NCI-H2196 treated with DMSO at 0.1 percent for 48 hours (cell line): ENCODE measurements at regions not wholly inside any gene's neighbourhood (a gene's known extent, or its start where the extent isn't known, plus 50 kb on each side); places are given as distances from the start of the nearest gene placed in this dataset.

Experiments
- DNase-seq: peaks from one replicate; lab custom pipeline; 2025; ENCODE audit not compliant: unreplicated experiment; lab: John Stamatoyannopoulos, UW

GRCh38 chrY:19365321-19365720 lies 379.2 kb downstream of the KDM5D start:
- DNase-seq = no peak

- DNase-seq = no peak
Observed at GRCh38 chrY:19357249-19357648, 387.3 kb downstream of the KDM5D start.

- DNase-seq = no peak
Observed at GRCh38 chrY:19356735-19357134, 387.8 kb downstream of the KDM5D start.

DNA sequence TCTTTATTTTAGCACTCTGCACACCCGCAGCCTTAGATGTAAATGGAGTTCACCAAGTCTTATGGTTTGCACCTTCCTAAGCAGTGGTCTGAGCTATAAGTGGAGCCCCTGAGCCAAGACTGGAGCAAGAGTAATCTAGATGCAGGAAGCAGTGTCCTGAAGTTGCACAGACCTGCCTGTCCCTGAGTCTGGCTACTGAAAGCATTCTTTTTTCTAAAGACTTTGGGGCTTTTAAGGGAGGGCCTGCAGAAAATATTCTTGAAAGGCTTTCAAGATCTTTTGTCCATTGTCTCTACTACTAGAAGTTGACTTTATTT lies 389.7 kb downstream of the KDM5D start:
- DNase-seq = no peak

DNA sequence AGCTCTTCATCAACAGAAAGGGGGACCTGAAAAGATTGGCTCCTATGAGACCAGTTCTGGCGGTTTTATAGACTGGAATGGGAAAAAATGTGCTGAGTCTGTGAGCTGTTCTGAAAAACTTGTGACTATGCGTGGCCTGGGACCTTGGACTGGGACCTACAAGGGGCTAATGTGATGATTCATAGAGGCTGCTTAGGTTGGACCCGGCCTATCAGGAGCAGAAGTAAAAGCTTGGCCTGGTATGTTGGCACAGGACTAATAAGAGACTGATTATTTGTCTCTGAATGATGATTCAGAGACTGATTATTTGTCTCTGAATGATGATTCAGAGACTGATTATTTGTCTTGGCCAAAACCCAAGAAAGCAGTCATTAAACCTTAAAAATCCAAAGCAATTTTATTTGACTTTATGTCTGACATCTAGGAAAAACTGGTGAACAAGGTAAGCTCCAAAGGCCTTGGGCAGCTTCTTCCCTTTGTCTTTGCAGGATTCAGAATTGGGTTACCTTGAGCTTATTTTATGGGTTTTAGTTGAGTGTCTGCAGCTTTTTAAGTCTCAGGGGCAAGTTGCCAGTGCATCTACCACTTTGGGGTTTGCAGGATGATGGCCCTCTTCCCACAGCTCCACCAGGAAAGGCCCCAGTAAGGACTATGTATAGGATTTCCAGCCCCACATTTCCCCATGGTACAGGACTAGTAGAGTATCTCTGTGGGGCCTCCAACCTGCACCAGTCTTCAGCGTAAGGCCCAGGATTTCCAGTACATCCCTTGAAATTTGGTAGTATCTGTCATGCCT lies 390.3 kb downstream of the KDM5D start:
- no peak for DNase-seq

GRCh38 chrY:19351616-19352015 lies 392.9 kb downstream of the KDM5D start:
- no peak for DNase-seq

- no peak for DNase-seq
Observed at GRCh38 chrY:19321701-19322100, 422.8 kb downstream of the KDM5D start.

DNA sequence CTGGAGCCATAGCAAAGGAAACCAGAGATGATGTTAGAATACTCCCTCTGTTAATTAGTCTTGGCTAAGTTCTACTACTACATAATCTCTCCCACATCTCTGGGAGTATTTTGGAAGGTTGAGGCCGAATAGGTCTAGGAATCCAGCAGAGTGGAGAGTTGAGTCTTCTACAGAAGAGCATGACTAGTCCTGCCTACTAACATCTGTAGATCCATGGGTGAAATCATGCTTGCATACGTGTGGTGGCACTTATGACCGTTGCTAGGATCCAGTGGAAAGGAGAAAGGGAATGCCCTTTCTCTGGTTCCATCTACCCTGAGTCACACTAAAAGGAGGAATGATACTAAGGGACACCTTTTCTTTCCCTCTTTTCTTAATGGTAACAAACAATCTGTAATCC lies 425.4 kb downstream of the KDM5D start:
- DNase-seq = no peak

DNA sequence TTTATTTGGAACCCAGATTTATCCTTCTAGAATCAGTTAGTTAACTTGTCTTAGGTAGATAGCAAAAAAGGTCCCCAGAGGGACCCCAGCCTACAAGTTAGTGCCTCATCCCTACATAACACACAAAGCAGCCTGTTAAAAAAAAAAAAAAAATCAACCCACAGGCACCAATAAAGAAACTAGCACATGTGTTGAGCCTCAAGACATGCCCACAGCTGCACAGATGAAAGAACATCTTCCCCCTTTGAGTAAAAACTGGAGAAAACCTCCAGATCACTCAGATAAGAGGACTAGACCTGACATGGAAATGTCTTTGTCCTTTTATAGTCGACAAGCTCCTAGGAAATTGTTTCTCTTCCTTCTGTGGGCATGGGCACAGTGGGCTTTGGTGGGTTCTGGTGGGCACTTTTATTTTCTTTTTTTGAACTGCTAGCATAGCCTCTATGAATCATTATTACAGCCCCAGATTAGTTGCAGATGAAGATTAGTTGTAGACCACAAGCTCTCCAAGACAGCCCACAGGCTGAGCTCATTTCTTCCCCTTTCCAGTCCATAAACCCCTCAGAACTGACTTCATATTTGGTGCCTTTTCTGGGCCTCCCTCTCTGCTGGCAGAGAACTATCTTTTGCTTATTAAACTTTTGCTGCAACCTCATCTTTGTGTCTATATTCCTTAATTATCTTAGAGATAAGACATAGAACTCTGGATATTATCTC lies 427.1 kb downstream of the KDM5D start:
- DNase-seq = no peak

GRCh38 chrY:19307627-19308026 lies 436.9 kb downstream of the KDM5D start:
- no peak for DNase-seq

DNA sequence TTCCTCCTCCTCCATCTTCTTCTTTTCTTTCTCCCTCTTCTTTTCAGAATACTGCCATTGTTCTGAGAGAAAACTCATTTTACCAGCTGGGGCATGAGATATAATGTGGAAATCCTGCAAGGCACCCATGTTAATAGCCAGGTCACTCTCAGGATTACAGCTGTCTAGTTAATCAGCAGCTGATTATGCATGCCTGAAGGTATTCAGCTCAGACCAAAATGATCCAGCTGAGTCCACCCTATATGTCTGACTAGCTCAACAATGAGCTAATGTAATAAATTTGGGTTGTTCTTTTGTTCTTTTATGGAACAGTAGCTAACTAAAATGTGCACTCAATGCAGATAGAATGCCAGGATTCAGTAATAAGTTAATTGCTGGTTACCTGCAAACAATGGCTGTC lies 441.4 kb downstream of the KDM5D start:
- DNase-seq = no peak

GRCh38 chrY:19290925-19291324 lies 453.6 kb downstream of the KDM5D start:
- DNase-seq = no peak

GRCh38 chrY:19274076-19274475 lies 470.4 kb downstream of the KDM5D start:
- no peak for DNase-seq

DNA sequence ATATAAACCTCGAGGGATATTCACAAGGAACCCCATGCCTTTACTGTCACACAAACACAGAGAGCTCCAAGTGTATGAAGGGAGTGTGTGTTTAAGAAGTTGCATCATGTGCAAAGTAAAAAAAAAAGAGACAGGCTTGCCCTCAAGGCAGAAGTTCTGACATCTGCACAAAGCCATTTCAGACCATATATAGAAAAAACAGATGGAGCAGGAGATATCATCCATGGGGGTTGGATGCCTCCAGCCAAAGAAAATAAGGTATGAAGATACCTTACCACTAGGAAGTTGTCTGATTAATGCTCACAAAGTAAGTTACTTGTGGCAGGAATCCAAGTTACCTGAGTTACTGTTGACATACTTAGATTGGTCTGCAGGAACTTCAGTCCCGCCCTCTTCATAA lies 476.2 kb downstream of the KDM5D start:
- no peak for DNase-seq

DNA sequence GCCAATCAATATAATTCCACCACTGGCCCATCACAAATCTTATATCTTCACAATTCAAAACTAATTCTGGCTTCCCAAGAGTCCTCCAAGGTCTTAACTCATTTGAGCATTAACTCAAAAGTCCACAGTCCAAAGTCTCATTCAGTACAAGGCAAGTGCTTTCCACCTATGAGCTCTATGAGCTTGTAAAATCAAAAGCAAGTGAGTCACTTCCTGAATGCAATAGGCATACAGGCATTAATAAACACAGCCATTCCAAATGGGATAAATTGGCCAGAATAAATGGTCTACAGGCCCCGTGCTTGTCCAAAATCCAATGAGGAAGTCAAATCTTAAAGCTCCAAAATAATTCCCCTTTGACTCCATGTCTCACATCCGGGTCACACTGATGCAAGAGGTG lies 479.1 kb downstream of the KDM5D start:
- DNase-seq = no peak

DNA sequence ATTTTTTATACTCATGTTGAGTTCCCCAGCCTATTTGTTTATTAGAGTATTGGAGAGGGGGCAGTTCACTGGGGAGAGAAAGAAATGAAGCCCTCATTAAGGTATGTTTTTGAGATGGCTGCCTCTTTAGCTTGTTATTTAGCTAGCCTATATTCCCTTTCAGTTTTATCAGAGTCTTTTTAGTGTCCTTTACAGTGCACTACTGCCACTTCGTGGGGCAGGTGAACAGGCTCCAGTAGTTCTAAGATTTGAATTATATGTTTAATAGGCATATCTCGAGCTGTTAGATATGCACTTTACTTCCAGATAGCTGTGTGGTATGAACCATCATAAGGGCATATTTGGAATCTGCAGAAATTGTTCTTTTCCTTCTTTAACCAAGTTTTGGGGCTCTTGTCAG lies 482.2 kb downstream of the KDM5D start:
- no peak for DNase-seq

DNA sequence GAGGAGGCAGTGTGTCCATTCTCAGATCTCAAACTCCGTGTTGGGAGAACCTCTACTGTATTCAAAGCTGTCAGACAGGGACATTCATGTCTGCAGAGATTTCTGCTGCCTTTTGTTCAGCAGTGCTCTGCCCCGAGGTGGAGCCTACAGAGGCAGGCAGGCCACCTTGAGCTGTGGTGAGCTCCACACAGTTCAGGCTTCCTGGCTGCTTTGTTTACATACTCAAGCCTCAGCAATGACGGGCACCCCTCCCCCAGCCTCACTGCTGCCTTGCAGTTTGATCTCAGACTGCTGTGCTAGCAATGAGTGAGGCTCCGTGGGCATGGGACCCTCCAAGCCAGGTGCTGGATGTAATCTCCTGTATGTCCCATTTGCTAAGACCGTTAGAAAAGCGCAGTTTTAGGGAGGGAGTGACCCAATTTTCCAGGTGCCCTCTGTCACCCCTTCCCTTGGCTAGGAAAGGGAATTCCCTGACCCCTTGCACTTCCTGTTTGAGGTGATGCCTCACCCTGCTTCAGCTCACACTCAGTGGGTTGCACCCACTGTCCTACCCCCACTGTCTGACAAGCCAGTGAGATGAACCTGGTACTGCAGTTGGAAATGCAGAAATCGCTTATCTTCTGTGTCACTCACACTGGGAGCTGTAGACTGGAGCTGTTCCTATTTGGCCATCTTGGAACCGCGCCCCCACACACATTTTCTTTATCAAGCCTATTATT lies 458.9 kb upstream of the HSFY2 start:
- no peak for DNase-seq

DNA sequence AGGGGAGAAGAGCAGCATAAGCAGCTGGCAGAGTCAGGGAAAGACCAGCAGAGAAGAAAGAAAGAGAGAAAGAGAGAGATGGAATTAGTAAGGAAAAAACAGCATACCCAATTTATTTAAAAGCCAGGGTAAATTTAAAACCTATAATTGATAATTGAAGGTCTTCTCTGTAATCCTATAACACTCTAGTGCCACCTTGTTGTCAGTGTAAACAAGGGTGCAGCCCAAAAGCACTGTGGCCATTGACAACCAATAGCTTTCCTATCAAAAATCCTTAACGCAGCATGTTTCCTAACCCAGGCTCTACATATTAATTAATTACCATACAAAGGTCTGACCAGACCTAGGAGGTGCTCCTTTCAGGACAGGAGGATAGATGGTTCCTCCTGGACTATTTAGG lies 447.2 kb upstream of the HSFY2 start:
- no peak for DNase-seq

DNA sequence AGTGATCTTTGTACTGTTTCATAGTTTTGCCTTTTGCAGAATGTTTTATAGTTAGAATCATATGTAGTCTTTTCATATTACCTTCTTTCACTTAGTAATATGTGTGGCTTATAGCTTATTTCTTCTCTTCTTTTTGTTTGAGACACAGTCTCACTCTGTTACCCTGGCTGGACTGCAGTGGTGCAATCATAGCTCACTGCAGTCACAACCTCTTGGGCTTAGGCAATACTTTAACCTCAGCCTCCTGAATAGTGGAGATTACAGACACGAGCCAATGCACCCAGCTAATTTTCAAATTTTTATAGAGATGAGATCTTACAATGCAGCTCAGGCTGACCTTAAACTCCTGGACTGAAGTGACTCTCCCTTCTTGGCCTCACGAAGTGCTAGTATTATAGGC lies 435.4 kb upstream of the HSFY2 start:
- DNase-seq = no peak

GRCh38 chrY:19207048-19207447 lies 433.5 kb upstream of the HSFY2 start:
- DNase-seq = no peak

DNA sequence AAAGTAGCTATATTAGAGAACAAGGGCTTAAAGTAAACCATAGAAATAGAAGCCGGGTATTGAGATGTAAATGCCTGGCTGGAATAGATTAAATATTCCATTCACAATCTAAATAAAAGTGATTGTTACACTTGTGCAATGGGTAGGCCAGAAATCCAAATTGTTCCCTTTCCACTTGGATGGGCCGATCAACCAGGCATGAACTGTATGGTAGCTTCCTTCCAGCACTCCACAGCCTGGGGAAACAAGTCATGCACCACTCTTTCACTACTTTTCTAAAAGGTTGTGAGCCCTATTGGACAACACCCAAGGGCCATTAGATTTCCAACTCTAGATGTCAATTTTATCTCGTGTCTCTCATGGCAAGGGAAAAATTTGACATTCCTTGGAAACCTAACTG lies 407.3 kb upstream of the HSFY2 start:
- no peak for DNase-seq

DNA sequence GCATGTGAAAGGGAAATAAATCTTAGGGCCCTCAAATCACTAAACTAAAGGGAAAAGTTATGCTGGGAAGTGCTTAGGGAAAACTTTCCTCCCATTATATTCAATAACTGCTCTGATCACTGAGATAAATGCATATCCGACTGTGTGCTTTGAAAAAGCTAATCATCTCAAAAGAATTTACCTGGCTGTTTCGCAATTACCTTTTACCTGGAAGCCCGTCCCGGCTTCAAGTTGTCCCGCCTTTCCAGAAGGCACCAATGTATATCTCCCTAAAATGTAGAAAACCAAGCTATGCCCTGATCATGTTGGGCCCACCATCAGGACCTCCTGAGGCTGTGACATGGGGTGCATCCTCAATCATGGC lies 394.6 kb upstream of the HSFY2 start:
- DNase-seq = no peak
